Activated CD8-positive, alpha-beta T cell treated with anti-CD3 and anti-CD28 coated beads for 36 hours (primary cell): ENCODE measurements at regions not wholly inside any gene's neighbourhood (a gene's known extent, or its start where the extent isn't known, plus 50 kb on each side); places are given as distances from the start of the nearest gene placed in this dataset.

Experiments used
- ATAC-seq: fragments of 200-7000 bp; cut with Tn5 transposase; one replicate; pipeline ENCODE4 v1.10.0; 2021; ENCODE audit warnings: mild to moderate bottlenecking, moderate library complexity
- CTCF ChIA-PET: fragments of 350-600 bp; sonication (Branson Sonifier 250); formaldehyde crosslinking; loops from one replicate; lab custom pipeline; 2021; ENCODE audit warnings: antibody characterized with exemption; lab: Charles Lee
- POLR2A ChIA-PET: fragments of 350-600 bp; sonication (Branson Sonifier 250); formaldehyde crosslinking; loops from one replicate; lab custom pipeline; 2021; ENCODE audit warnings: antibody characterized with exemption; lab: Charles Lee
- DNase-seq: peaks from one replicate; pipeline ENCODE4 v3.0.0-alpha.2; 2020
- H3K27ac Mint-ChIP-seq: one replicate; pipeline ENCODE4 v1.8.0; 2021; ENCODE audit warnings: mild to moderate bottlenecking, mixed read lengths
- H3K27me3 Mint-ChIP-seq: one replicate; pipeline ENCODE4 v1.8.0; 2021; ENCODE audit warnings: mixed read lengths
- H3K36me3 Mint-ChIP-seq: one replicate; pipeline ENCODE4 v1.8.0; 2021; ENCODE audit warnings: low read depth, mixed read lengths
- H3K4me1 Mint-ChIP-seq: one replicate; pipeline ENCODE4 v1.8.0; 2021; ENCODE audit warnings: low read depth, mixed read lengths
- H3K4me3 Mint-ChIP-seq: one replicate; pipeline ENCODE4 v1.8.0; 2021; ENCODE audit warnings: mild to moderate bottlenecking, moderate library complexity, mixed read lengths
- H3K9me3 Mint-ChIP-seq: one replicate; pipeline ENCODE4 v1.8.0; 2021; ENCODE audit warnings: mixed read lengths
- CTCF ChIP-seq: fragments of 200-600 bp; IDR thresholded peaks from one replicate; pipeline ENCODE4 v1.8.0; 2022; ENCODE audit warnings: antibody characterized with exemption, mild to moderate bottlenecking
- intact Hi-C: fragments of 100-400 bp; cut with micrococcal nuclease; formaldehyde crosslinking; loops from one replicate; pipeline ENCODE4 v1.10.0; 2022

- Mint-ChIP-seq H3K4me3 (no peak overlapping the region), H3K27ac (no peak overlapping the region), H3K9me3 (peaks cover 4% of the 10 kb centered on the region), H3K4me1 (no peaks in the 10 kb centered on the region), H3K36me3 (no peaks in the 10 kb centered on the region), H3K27me3 (no peaks in the 10 kb centered on the region)
- no peak for TF ChIP-seq CTCF
- DNase-seq (no peak), ATAC-seq (no peak)
- POLR2A ChIA-PET: no interaction called here
- intact Hi-C loops: no loop called here
- CTCF ChIA-PET: no interaction called here
Measured at GRCh38 chr3:103319912-103320311, 885.1 kb downstream of the ZPLD1 start.

GRCh38 chr3:103337179-103337845 lies 902.5 kb downstream of the ZPLD1 start:
- POLR2A ChIA-PET: interaction anchor here (0.6 kb wide), 1 partner anchor 679 kb away, joined by 3 read pairs; no protein-coding TSS in a partner anchor
- no peaks in the 10 kb centered on the region for H3K27me3 Mint-ChIP-seq
- DNase-seq (no peak), ATAC-seq (no peak)
- H3K36me3 Mint-ChIP-seq: no peaks in the 10 kb centered on the region
- no peaks in the 10 kb centered on the region for H3K4me1 Mint-ChIP-seq
- no peak for TF ChIP-seq CTCF
- intact Hi-C loops: no loop called here
- no peak overlapping the region for H3K27ac Mint-ChIP-seq
- CTCF ChIA-PET: no interaction called here
- H3K4me3 Mint-ChIP-seq: no peak overlapping the region
- H3K9me3 Mint-ChIP-seq: no peaks in the 10 kb centered on the region

- no peak overlapping the region for H3K4me3 Mint-ChIP-seq
- H3K27me3 Mint-ChIP-seq: no peaks in the 10 kb centered on the region
- H3K27ac Mint-ChIP-seq: no peak overlapping the region
- ChIA-PET CTCF (no interaction called here), POLR2A (no interaction called here)
- DNase-seq (no peak), ATAC-seq (no peak)
- intact Hi-C loops: no loop called here
- no peaks in the 10 kb centered on the region for H3K4me1 Mint-ChIP-seq
- no peak for TF ChIP-seq CTCF
- no peaks in the 10 kb centered on the region for H3K36me3 Mint-ChIP-seq
- H3K9me3 Mint-ChIP-seq: no peaks in the 10 kb centered on the region
Measured at GRCh38 chr3:103341078-103341606, 906.3 kb downstream of the ZPLD1 start.

- intact Hi-C loops: no loop called here
- no peak overlapping the region for H3K4me3 Mint-ChIP-seq
- no peaks in the 10 kb centered on the region for H3K36me3 Mint-ChIP-seq
- H3K27ac Mint-ChIP-seq: no peak overlapping the region
- no peaks in the 10 kb centered on the region for H3K4me1 Mint-ChIP-seq
- TF ChIP-seq CTCF: no peak
- CTCF ChIA-PET: no interaction called here
- H3K9me3 Mint-ChIP-seq: no peaks in the 10 kb centered on the region
- ATAC-seq (no peak), DNase-seq (no peak)
- POLR2A ChIA-PET: no interaction called here
- H3K27me3 Mint-ChIP-seq: no peaks in the 10 kb centered on the region
Measured at GRCh38 chr3:103342205-103342731, 907.5 kb downstream of the ZPLD1 start.

GRCh38 chr3:103349760-103350159 lies 914.9 kb downstream of the ZPLD1 start:
- TF ChIP-seq CTCF: no peak
- ATAC-seq: no peak
- Mint-ChIP-seq H3K27ac (no peak overlapping the region), H3K27me3 (no peaks in the 10 kb centered on the region), H3K4me3 (no peak overlapping the region), H3K36me3 (no peaks in the 10 kb centered on the region), H3K9me3 (no peaks in the 10 kb centered on the region), H3K4me1 (no peaks in the 10 kb centered on the region)
- intact Hi-C loops: no loop called here
- POLR2A ChIA-PET: no interaction called here
- CTCF ChIA-PET: no interaction called here
- no peak for DNase-seq
